ENCODE measurements at regions not wholly inside any gene's neighbourhood (a gene's known extent, or its start where the extent isn't known, plus 50 kb on each side); places are given as distances from the start of the nearest gene placed in this dataset.

GRCh38 chr1:14313731-14314431 is 284.6 kb upstream of the KAZN start:
- no peak for TF ChIP-seq CTCF (conservative IDR thresholded peaks at IDR 0.05; ENCODE audit: low read depth, low read length)
- TF ChIP-seq EZH2 (IDR thresholded peaks at IDR 0.05; ENCODE audit: low read length, unreplicated experiment), result no peak
